H7 (cell line): ENCODE measurements at regions not wholly inside any gene's neighbourhood (a gene's known extent, or its start where the extent isn't known, plus 50 kb on each side); places are given as distances from the start of the nearest gene placed in this dataset.

ENCODE experiments used
- DNase-seq: peaks from one replicate; pipeline ENCODE4 v3.0.0; 2012
- H3K27me3 ChIP-seq: 2 replicates; pipeline ENCODE4 v1.6.0; 2011; ENCODE audit warnings: mild to moderate bottlenecking, low read length; ENCODE audit not compliant: control insufficient read depth, insufficient read depth
- H3K36me3 ChIP-seq: replicated peaks from 2 replicates; pipeline ENCODE4 v1.5.1; 2011; ENCODE audit warnings: low read length; ENCODE audit not compliant: control insufficient read depth, insufficient read depth
- H3K4me3 ChIP-seq: 2 replicates; pipeline ENCODE4 v1.5.1; 2011; ENCODE audit warnings: low read depth, mild to moderate bottlenecking, control low read depth, low read length, moderate library complexity; ENCODE audit not compliant: insufficient read depth

DNA sequence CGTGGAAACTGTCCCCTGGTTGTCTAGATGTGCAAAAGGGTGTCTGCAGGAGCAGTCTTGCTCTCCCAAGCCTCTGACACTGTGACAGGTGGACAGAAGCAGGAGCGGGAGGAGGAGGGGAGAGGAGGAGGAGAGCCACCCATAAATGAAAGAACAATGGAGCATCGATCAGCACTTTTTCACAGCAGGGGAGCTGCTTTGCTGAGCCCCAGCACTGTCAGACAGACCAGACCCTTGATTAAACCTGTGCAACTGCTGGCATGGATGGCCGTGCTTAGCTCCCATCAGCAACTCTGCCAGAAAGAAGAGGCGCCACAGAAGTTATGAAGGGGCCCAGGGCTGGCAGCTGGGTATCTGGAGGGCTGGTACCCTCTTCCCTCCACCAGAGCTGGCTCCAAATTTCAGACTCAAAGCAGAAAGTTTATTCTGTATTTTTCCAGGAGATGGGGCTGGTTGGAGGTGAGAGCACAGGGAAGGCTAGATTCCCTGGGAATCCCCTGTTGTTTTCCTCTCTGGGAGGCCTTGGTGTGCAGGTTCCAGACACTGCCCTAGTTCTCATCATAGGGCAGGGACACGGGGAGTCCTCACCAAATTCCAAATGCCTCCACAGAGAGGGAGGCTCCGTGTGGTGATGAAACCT is 1192.2 kb downstream of the UQCRFS1 start:
- no peaks in the 10 kb centered on the region for H3K36me3 ChIP-seq
- H3K4me3 ChIP-seq = no peak overlapping the region
- H3K27me3 ChIP-seq = no peaks in the 10 kb centered on the region
- DNase-seq = no peak

- no peak for DNase-seq
- no peaks in the 10 kb centered on the region for H3K27me3 ChIP-seq
- no peak overlapping the region for H3K4me3 ChIP-seq
- H3K36me3 ChIP-seq = no peaks in the 10 kb centered on the region
These were observed 1193.0 kb downstream of the UQCRFS1 start for GRCh38 chr19:28019901-28020300.

- DNase-seq = no peak
- no peak overlapping the region for H3K4me3 ChIP-seq
- H3K36me3 ChIP-seq = no peaks in the 10 kb centered on the region
- no peaks in the 10 kb centered on the region for H3K27me3 ChIP-seq
These were observed 1193.6 kb downstream of the UQCRFS1 start for GRCh38 chr19:28019371-28019770.

- Histone ChIP-seq H3K27me3 (no peaks in the 10 kb centered on the region), H3K36me3 (no peaks in the 10 kb centered on the region), H3K4me3 (no peak overlapping the region)
- DNase-seq = no peak
These were observed 1194.5 kb downstream of the UQCRFS1 start for GRCh38 chr19:28018499-28018898.

GRCh38 chr19:28014615-28015405 is 1198.1 kb downstream of the UQCRFS1 start:
- no peaks in the 10 kb centered on the region for H3K27me3 ChIP-seq
- DNase-seq = no peak
- no peak overlapping the region for H3K4me3 ChIP-seq

GRCh38 chr19:28012361-28012760 is 1200.6 kb downstream of the UQCRFS1 start:
- Histone ChIP-seq H3K27me3 (no peaks in the 10 kb centered on the region), H3K36me3 (no peaks in the 10 kb centered on the region), H3K4me3 (no peak overlapping the region)
- peak; percentile 54 for DNase-seq

More at GRCh38 chr19:28014615-28015405, 1198.1 kb downstream of the UQCRFS1 start:
- H3K36me3 ChIP-seq = no peaks in the 10 kb centered on the region

DNA sequence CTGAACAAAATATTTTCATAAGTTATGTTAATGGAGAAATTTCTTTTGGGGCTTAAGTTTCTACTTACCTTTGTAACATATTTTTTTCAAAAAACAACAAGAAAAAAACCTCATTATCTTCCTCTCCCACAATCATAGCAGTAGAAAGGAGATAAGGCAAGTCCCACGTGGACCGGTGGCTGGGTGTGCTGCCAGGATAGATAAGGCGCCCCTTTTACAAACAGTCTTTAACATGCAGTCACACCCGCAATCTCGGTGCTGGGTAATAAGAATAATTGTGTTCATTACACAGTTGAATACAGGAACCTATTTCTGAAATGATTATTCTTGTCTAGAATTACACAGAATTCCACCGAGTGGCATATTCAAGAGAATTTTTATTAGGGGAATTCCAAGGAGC is 1202.3 kb downstream of the UQCRFS1 start:
- Histone ChIP-seq H3K4me3 (no peak overlapping the region), H3K27me3 (no peaks in the 10 kb centered on the region), H3K36me3 (no peaks in the 10 kb centered on the region)
- DNase-seq = no peak

- no peaks in the 10 kb centered on the region for H3K36me3 ChIP-seq
- no peaks in the 10 kb centered on the region for H3K27me3 ChIP-seq
- no peak for DNase-seq
- no peak overlapping the region for H3K4me3 ChIP-seq
These were observed 1203.3 kb downstream of the UQCRFS1 start for GRCh38 chr19:28009696-28010095.

DNA sequence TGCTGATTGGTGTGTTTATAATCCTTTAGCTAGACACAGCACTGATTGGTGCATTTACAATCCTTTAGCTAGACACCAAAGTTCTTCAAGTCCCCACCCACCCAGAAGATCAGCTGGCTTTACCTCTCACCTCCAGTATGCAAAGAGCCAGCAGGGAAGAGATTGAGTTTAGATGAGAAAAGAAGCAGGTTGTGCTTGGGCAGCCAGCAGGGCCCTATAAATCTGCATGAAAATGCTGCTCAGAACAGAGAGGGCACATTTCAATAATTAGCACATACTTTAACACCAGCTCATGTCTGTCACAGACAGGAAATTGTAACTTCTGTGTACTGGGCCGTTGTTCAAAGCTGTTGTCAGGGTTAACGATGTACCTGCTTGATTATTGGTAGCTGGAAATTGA is 1204.3 kb downstream of the UQCRFS1 start:
- H3K36me3 ChIP-seq = no peaks in the 10 kb centered on the region
- H3K4me3 ChIP-seq = no peak overlapping the region
- H3K27me3 ChIP-seq = no peaks in the 10 kb centered on the region
- no peak for DNase-seq

DNA sequence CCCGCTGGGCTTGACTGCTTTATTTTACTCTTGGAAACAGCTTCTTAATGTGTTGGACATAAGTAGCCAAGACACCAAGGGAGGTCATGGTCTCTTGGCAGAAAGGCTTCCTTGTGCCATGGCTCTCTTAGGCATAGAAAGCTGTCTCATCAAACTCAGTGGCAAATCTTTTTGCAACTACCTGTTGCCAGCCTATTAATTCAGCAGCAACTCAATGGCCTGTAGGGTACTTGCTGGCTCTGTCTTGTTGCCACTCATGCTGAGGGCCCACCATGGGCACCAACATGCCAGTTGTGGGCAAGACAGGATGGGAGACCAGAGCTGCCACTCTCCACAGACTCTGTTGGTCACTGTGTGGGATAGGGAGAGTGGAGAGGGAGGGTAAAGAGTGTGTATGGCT is 1209.4 kb downstream of the UQCRFS1 start:
- Histone ChIP-seq H3K36me3 (no peaks in the 10 kb centered on the region), H3K27me3 (no peaks in the 10 kb centered on the region), H3K4me3 (no peak overlapping the region)
- no peak for DNase-seq

- Histone ChIP-seq H3K27me3 (no peaks in the 10 kb centered on the region), H3K36me3 (no peaks in the 10 kb centered on the region), H3K4me3 (no peak overlapping the region)
- no peak for DNase-seq
These were observed 1215.9 kb downstream of the UQCRFS1 start for GRCh38 chr19:27997069-27997468.

DNA sequence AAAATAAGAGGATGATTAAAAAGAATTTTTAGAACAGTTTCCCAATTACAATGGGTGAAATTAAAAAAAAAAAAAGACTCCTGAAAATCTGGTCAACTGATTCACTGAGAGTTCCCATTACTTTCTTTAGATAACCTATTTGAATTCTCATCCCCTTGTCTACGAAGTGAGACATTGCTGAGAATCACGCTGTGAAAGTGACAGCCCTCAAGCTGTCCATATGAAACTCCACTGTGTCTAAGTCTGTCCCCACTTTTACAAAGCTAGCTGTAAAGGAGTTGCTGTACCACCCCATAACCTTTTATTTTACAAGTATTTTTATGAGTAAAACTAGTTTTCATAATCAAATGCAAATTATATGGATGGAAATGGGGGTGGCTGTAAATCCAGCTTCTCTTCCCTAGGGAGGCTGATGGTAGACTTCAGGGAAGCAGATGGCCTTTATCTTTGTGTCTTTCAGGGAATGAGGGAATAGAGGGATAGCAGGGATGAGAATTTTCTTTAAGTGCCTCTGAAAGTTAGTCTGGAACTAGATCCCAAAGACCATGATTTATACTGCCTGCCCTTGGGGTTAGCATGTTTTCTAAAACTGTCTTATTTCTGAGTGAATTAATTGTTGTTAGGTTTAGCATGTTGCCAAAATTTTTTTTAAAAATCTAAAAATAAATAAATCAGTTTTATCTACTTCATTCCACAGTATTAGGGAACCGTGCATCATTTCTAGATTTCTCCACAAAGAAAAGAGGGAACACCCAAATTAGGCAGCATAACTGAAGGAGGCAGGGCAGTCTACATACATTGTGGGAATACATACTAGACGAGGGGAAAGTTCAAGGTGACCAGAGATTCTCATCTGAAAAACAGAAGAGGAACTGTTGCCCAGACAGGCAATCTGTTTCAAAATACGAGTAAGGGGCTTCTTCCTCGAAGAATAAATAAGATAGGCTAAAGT is 1219.1 kb downstream of the UQCRFS1 start:
- H3K4me3 ChIP-seq = no peak overlapping the region
- H3K27me3 ChIP-seq = no peaks in the 10 kb centered on the region
- no peaks in the 10 kb centered on the region for H3K36me3 ChIP-seq
- no peak for DNase-seq

GRCh38 chr19:27986299-27986698 is 1226.7 kb downstream of the UQCRFS1 start:
- H3K27me3 ChIP-seq = no peaks in the 10 kb centered on the region
- no peak for DNase-seq
- H3K4me3 ChIP-seq = no peak overlapping the region
- no peaks in the 10 kb centered on the region for H3K36me3 ChIP-seq

DNA sequence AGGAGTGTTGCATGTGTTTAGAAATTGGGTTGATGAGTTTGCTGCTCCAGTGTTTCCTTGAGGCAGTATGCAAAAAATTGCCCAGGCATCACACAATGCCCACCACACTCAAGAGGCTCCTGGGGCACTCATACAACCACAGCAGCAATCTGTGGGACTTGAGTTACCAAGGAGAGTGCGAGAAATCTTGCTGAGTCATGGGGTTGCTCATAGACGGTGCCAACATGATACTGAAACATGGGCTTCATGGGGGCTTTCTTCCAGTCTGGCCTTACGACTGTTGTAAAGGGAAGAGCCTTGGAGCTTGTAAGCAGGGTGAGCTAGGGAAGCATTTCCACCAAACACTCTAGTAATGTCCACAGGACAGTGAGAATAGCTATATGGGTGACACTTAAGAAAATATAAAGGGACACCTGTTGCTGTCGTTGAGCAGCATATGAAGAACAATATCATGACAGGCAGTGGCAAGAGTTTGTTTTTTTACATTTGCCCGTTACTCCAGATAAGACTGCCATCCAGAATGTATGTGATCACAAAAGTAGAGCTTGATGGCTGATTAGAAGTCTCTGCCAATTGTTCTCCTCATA is 1237.4 kb downstream of the UQCRFS1 start:
- no peak for DNase-seq
- Histone ChIP-seq H3K4me3 (no peak overlapping the region), H3K36me3 (no peaks in the 10 kb centered on the region), H3K27me3 (no peaks in the 10 kb centered on the region)
